GM23338 (cell line): ENCODE measurements at regions not wholly inside any gene's neighbourhood (a gene's known extent, or its start where the extent isn't known, plus 50 kb on each side); places are given as distances from the start of the nearest gene placed in this dataset.

Source experiments
- ATAC-seq: fragments of 200-7000 bp; cut with Tn5 transposase; 3 replicates; pipeline ENCODE4 v1.9.1; 2020
- DNase-seq: peaks from one replicate; pipeline ENCODE4 v3.0.0-alpha.2; 2015; ENCODE audit warnings: low spot score
- H2AFZ ChIP-seq: fragments of 200-600 bp; sonication (generic); 2 replicates; pipeline ENCODE4 v1.8.0; 2016; ENCODE audit warnings: antibody characterized with exemption, mild to moderate bottlenecking, moderate library complexity
- H3F3A ChIP-seq: fragments of 200-600 bp; sonication (generic); replicated peaks from 2 replicates; pipeline ENCODE4 v1.8.0; 2017; ENCODE audit warnings: antibody characterized with exemption, mixed run types, low read depth
- H3K27ac ChIP-seq: fragments of 200-600 bp; sonication (generic); 2 replicates; pipeline ENCODE4 v1.6.1; 2016; ENCODE audit warnings: low read depth
- H3K27me3 ChIP-seq: fragments of 200-600 bp; sonication (generic); 2 replicates; pipeline ENCODE4 v1.8.0; 2016; ENCODE audit warnings: mild to moderate bottlenecking, mixed run types, moderate library complexity; ENCODE audit not compliant: insufficient read depth
- H3K36me3 ChIP-seq: fragments of 200-600 bp; sonication (generic); 2 replicates; pipeline ENCODE4 v1.8.0; 2016; ENCODE audit warnings: mild to moderate bottlenecking; ENCODE audit not compliant: insufficient read depth
- H3K4me1 ChIP-seq: fragments of 200-600 bp; sonication (generic); 2 replicates; pipeline ENCODE4 v1.8.0; 2016; ENCODE audit warnings: mild to moderate bottlenecking, moderate library complexity; ENCODE audit not compliant: insufficient read depth
- H3K4me2 ChIP-seq: fragments of 200-600 bp; sonication (generic); 2 replicates; pipeline ENCODE4 v1.7.1; 2017; ENCODE audit warnings: mixed run types
- H3K4me3 ChIP-seq: fragments of 200-600 bp; sonication (generic); 2 replicates; pipeline ENCODE4 v1.6.1; 2016; ENCODE audit warnings: mixed run types
- H3K79me2 ChIP-seq: fragments of 200-600 bp; sonication (generic); replicated peaks from 2 replicates; pipeline ENCODE4 v1.8.0; 2017; ENCODE audit warnings: mild to moderate bottlenecking; ENCODE audit not compliant: insufficient read depth
- H3K9me2 ChIP-seq: fragments of 200-600 bp; sonication (generic); 2 replicates; pipeline ENCODE4 v1.8.0; 2017; ENCODE audit not compliant: insufficient read depth
- H4K20me1 ChIP-seq: fragments of 200-600 bp; sonication (generic); replicated peaks from 2 replicates; pipeline ENCODE4 v1.8.0; 2017; ENCODE audit warnings: mild to moderate bottlenecking; ENCODE audit not compliant: insufficient read depth
- H3K27ac Mint-ChIP-seq: 2 replicates; pipeline ENCODE4 v1.8.0; 2020; ENCODE audit warnings: inconsistent platforms, mild to moderate bottlenecking, moderate library complexity, mixed read lengths
- H3K27me3 Mint-ChIP-seq: 3 replicates; pipeline ENCODE4 v1.8.0; 2022; ENCODE audit warnings: low read depth, mild to moderate bottlenecking, moderate library complexity, mixed read lengths, inconsistent platforms; ENCODE audit not compliant: insufficient read depth, poor library complexity
- H3K36me3 Mint-ChIP-seq: 3 replicates; pipeline ENCODE4 v1.8.0; 2021; ENCODE audit warnings: low read depth, mild to moderate bottlenecking, inconsistent platforms, moderate library complexity, mixed read lengths
- H3K4me1 Mint-ChIP-seq: 3 replicates; pipeline ENCODE4 v1.8.0; 2020; ENCODE audit warnings: mild to moderate bottlenecking, inconsistent platforms, mixed read lengths
- H3K4me3 Mint-ChIP-seq: 3 replicates; pipeline ENCODE4 v1.8.0; 2021; ENCODE audit warnings: moderate library complexity, mild to moderate bottlenecking, inconsistent platforms, mixed read lengths
- H3K9me3 Mint-ChIP-seq: 3 replicates; pipeline ENCODE4 v1.8.0; 2020; ENCODE audit warnings: moderate library complexity, mild to moderate bottlenecking, inconsistent platforms, mixed read lengths
- CREB1 ChIP-seq: fragments of 250-450 bp; sonication (Bioruptor Pico); IDR thresholded peaks from 2 replicates; pipeline ENCODE4 v1.5.0; 2020; ENCODE audit warnings: low read depth, mild to moderate bottlenecking, moderate library complexity
- EZH2 ChIP-seq: fragments of 200-600 bp; sonication (generic); IDR thresholded peaks from one replicate; pipeline ENCODE4 v1.8.0; 2017; ENCODE audit warnings: antibody characterized with exemption, mild to moderate bottlenecking, low read depth; ENCODE audit not compliant: unreplicated experiment
- EZH2phosphoT487 ChIP-seq: fragments of 200-600 bp; sonication (generic); IDR thresholded peaks from one replicate; pipeline ENCODE4 v1.8.1; 2018; ENCODE audit warnings: antibody characterized with exemption; ENCODE audit not compliant: unreplicated experiment
- JUNB ChIP-seq: IDR thresholded peaks from one replicate; pipeline ENCODE4 v1.6.1; 2016; ENCODE audit warnings: antibody characterized with exemption; ENCODE audit not compliant: unreplicated experiment
- NANOG ChIP-seq: IDR thresholded peaks from 2 replicates; pipeline ENCODE4 v1.6.1; 2016; ENCODE audit warnings: antibody characterized with exemption, borderline replicate concordance
- POLR2AphosphoS5 ChIP-seq: IDR thresholded peaks from 2 replicates; pipeline ENCODE4 v1.6.1; 2016; ENCODE audit warnings: antibody characterized with exemption, low read depth
- STAT1 ChIP-seq: IDR thresholded peaks from one replicate; pipeline ENCODE4 v1.6.1; 2016; ENCODE audit warnings: antibody characterized with exemption; ENCODE audit not compliant: unreplicated experiment
- ZNF114 ChIP-seq: fragments of 250-450 bp; sonication (Bioruptor Pico); IDR thresholded peaks from 2 replicates; pipeline ENCODE4 v1.5.0; 2020; ENCODE audit warnings: mild to moderate bottlenecking, moderate library complexity
- ZNF331 ChIP-seq: fragments of 250-450 bp; sonication (Bioruptor Pico); IDR thresholded peaks from 2 replicates; pipeline ENCODE4 v1.5.0; 2020; ENCODE audit warnings: low read depth, mild to moderate bottlenecking, moderate library complexity
- TF ChIP-seq, protein P1 (sequence below): IDR thresholded peaks from 2 replicates; pipeline ENCODE4 v1.6.1; 2016; ENCODE audit warnings: antibody characterized with exemption
- TF ChIP-seq, protein P2 (sequence below): IDR thresholded peaks from one replicate; pipeline ENCODE4 v1.6.1; 2018; ENCODE audit warnings: antibody characterized with exemption; ENCODE audit not compliant: unreplicated experiment
- TF ChIP-seq, protein P3 (sequence below), 2 experiments: fragments of 200-600 bp in 1 of 2; sonication (generic) in 1 of 2; conservative IDR thresholded peaks; 2 replicates each; pipeline versions ENCODE4 v1.5.1 to v1.6.1; 2016 to 2017; ENCODE audit warnings: antibody characterized with exemption in 2 of 2, low read depth in 2 of 2, mild to moderate bottlenecking in 2 of 2, moderate library complexity in 1 of 2
- TF ChIP-seq, protein P4 (sequence below): fragments of 250-450 bp; sonication (Bioruptor Pico); IDR thresholded peaks from 2 replicates; pipeline ENCODE4 v1.5.0; 2020; ENCODE audit warnings: mild to moderate bottlenecking, moderate library complexity

DNA sequence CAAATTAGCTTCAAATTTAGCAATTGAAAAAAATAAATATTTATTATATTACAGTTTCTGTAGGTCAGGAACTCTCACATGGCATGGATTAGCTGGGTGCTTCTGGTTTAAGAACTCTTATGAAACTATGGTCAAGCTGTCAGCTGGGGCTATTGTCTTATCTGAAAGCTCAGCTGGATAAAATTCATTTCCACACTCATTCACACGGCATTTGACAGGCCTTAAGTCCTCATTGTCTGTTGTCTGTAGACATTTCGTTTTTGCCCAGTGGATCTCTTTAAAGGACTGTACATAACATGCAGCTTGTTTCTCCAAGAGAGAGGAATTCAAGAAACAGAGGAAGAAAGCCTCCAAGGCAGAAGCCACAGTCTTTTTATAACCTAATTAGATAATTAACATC lies 1556.8 kb upstream of the SLC39A10 start:
- no peaks in the 10 kb centered on the region for H3K27me3 ChIP-seq
- Mint-ChIP-seq H3K36me3 (no peaks in the 10 kb centered on the region), H3K4me3 (no peak overlapping the region), H3K27ac (no peak overlapping the region), H3K9me3 (no peaks in the 10 kb centered on the region), H3K27me3 (no peaks in the 10 kb centered on the region), H3K4me1 (peaks cover 2% of the 10 kb centered on the region; the same call in 2 of the 3 replicates)
- no peaks in the 10 kb centered on the region for H3K9me2 ChIP-seq
- no peak for ATAC-seq
- no peaks in the 10 kb centered on the region for H3F3A ChIP-seq
- no peak overlapping the region for H2AFZ ChIP-seq
- no peaks in the 10 kb centered on the region for H3K79me2 ChIP-seq
- H3K36me3 ChIP-seq: no peaks in the 10 kb centered on the region
- no peak overlapping the region for H3K27ac ChIP-seq
- no peaks in the 10 kb centered on the region for H3K4me1 ChIP-seq
- no peak overlapping the region for H3K4me3 ChIP-seq
- no peaks in the 10 kb centered on the region for H4K20me1 ChIP-seq
- no peak overlapping the region for H3K4me2 ChIP-seq
- no peak for DNase-seq
- TF ChIP-seq JUNB (no peak), EZH2phosphoT487 (no peak), CREB1 (CRISPR knock-in tag) (no peak), ZNF114 (CRISPR knock-in tag) (no peak), EZH2 (no peak), NANOG (no peak), STAT1 (no peak), POLR2AphosphoS5 (no peak), ZNF331 (CRISPR knock-in tag) (no peak)
- TF ChIP-seq, protein P1, sequence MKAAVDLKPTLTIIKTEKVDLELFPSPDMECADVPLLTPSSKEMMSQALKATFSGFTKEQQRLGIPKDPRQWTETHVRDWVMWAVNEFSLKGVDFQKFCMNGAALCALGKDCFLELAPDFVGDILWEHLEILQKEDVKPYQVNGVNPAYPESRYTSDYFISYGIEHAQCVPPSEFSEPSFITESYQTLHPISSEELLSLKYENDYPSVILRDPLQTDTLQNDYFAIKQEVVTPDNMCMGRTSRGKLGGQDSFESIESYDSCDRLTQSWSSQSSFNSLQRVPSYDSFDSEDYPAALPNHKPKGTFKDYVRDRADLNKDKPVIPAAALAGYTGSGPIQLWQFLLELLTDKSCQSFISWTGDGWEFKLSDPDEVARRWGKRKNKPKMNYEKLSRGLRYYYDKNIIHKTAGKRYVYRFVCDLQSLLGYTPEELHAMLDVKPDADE: no peak
- TF ChIP-seq, protein P2, sequence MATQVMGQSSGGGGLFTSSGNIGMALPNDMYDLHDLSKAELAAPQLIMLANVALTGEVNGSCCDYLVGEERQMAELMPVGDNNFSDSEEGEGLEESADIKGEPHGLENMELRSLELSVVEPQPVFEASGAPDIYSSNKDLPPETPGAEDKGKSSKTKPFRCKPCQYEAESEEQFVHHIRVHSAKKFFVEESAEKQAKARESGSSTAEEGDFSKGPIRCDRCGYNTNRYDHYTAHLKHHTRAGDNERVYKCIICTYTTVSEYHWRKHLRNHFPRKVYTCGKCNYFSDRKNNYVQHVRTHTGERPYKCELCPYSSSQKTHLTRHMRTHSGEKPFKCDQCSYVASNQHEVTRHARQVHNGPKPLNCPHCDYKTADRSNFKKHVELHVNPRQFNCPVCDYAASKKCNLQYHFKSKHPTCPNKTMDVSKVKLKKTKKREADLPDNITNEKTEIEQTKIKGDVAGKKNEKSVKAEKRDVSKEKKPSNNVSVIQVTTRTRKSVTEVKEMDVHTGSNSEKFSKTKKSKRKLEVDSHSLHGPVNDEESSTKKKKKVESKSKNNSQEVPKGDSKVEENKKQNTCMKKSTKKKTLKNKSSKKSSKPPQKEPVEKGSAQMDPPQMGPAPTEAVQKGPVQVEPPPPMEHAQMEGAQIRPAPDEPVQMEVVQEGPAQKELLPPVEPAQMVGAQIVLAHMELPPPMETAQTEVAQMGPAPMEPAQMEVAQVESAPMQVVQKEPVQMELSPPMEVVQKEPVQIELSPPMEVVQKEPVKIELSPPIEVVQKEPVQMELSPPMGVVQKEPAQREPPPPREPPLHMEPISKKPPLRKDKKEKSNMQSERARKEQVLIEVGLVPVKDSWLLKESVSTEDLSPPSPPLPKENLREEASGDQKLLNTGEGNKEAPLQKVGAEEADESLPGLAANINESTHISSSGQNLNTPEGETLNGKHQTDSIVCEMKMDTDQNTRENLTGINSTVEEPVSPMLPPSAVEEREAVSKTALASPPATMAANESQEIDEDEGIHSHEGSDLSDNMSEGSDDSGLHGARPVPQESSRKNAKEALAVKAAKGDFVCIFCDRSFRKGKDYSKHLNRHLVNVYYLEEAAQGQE: no peak
- TF ChIP-seq, protein P3, sequence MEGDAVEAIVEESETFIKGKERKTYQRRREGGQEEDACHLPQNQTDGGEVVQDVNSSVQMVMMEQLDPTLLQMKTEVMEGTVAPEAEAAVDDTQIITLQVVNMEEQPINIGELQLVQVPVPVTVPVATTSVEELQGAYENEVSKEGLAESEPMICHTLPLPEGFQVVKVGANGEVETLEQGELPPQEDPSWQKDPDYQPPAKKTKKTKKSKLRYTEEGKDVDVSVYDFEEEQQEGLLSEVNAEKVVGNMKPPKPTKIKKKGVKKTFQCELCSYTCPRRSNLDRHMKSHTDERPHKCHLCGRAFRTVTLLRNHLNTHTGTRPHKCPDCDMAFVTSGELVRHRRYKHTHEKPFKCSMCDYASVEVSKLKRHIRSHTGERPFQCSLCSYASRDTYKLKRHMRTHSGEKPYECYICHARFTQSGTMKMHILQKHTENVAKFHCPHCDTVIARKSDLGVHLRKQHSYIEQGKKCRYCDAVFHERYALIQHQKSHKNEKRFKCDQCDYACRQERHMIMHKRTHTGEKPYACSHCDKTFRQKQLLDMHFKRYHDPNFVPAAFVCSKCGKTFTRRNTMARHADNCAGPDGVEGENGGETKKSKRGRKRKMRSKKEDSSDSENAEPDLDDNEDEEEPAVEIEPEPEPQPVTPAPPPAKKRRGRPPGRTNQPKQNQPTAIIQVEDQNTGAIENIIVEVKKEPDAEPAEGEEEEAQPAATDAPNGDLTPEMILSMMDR (conservative IDR thresholded peaks at IDR 0.05; ENCODE audit: low read depth in 2 of 2): no peak
- TF ChIP-seq, protein P4, sequence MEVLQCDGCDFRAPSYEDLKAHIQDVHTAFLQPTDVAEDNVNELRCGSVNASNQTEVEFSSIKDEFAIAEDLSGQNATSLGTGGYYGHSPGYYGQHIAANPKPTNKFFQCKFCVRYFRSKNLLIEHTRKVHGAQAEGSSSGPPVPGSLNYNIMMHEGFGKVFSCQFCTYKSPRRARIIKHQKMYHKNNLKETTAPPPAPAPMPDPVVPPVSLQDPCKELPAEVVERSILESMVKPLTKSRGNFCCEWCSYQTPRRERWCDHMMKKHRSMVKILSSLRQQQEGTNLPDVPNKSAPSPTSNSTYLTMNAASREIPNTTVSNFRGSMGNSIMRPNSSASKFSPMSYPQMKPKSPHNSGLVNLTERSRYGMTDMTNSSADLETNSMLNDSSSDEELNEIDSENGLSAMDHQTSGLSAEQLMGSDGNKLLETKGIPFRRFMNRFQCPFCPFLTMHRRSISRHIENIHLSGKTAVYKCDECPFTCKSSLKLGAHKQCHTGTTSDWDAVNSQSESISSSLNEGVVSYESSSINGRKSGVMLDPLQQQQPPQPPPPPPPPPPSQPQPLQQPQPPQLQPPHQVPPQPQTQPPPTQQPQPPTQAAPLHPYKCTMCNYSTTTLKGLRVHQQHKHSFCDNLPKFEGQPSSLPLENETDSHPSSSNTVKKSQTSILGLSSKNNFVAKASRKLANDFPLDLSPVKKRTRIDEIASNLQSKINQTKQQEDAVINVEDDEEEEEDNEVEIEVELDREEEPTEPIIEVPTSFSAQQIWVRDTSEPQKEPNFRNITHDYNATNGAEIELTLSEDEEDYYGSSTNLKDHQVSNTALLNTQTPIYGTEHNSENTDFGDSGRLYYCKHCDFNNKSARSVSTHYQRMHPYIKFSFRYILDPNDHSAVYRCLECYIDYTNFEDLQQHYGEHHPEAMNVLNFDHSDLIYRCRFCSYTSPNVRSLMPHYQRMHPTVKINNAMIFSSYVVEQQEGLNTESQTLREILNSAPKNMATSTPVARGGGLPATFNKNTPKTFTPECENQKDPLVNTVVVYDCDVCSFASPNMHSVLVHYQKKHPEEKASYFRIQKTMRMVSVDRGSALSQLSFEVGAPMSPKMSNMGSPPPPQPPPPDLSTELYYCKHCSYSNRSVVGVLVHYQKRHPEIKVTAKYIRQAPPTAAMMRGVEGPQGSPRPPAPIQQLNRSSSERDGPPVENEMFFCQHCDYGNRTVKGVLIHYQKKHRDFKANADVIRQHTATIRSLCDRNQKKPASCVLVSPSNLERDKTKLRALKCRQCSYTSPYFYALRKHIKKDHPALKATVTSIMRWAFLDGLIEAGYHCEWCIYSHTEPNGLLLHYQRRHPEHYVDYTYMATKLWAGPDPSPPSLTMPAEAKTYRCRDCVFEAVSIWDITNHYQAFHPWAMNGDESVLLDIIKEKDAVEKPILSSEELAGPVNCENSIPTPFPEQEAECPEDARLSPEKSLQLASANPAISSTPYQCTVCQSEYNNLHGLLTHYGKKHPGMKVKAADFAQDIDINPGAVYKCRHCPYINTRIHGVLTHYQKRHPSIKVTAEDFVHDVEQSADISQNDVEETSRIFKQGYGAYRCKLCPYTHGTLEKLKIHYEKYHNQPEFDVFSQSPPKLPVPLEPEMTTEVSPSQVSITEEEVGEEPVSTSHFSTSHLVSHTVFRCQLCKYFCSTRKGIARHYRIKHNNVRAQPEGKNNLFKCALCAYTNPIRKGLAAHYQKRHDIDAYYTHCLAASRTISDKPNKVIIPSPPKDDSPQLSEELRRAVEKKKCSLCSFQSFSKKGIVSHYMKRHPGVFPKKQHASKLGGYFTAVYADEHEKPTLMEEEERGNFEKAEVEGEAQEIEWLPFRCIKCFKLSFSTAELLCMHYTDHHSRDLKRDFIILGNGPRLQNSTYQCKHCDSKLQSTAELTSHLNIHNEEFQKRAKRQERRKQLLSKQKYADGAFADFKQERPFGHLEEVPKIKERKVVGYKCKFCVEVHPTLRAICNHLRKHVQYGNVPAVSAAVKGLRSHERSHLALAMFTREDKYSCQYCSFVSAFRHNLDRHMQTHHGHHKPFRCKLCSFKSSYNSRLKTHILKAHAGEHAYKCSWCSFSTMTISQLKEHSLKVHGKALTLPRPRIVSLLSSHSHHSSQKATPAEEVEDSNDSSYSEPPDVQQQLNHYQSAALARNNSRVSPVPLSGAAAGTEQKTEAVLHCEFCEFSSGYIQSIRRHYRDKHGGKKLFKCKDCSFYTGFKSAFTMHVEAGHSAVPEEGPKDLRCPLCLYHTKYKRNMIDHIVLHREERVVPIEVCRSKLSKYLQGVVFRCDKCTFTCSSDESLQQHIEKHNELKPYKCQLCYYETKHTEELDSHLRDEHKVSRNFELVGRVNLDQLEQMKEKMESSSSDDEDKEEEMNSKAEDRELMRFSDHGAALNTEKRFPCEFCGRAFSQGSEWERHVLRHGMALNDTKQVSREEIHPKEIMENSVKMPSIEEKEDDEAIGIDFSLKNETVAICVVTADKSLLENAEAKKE: no peak
